Lung (tissue), 11 donors: ENCODE measurements at regions not wholly inside any gene's neighbourhood (a gene's known extent, or its start where the extent isn't known, plus 50 kb on each side); places are given as distances from the start of the nearest gene placed in this dataset.

Experiments used
- ATAC-seq: fragments of 200-7000 bp; cut with Tn5 transposase; one replicate; pipeline ENCODE4 v1.9.1; 2020; ENCODE audit warnings: moderate number of reproducible peaks; ENCODE audit not compliant: insufficient read depth, low FRiP score
- DNase-seq, 3 donors: peaks; one replicate each; pipeline ENCODE4 v3.0.0-alpha.2; 2013 to 2017
- H3K27ac ChIP-seq, 2 donors: one replicate each; pipeline ENCODE4 v1.5.1; 2013; ENCODE audit warnings: mild to moderate bottlenecking in 2 of 2, moderate library complexity in 2 of 2, control low read depth in 1 of 2, inconsistent platforms in 1 of 2, low read depth in 1 of 2, low read length in 1 of 2
- H3K27me3 ChIP-seq, 3 donors: one replicate each; pipeline ENCODE4 v1.5.1; 2013; ENCODE audit warnings: low read length in 2 of 3; ENCODE audit not compliant: control insufficient read depth in 3 of 3, insufficient read depth in 3 of 3
- H3K36me3 ChIP-seq, 4 donors: one replicate each; pipeline ENCODE4 v1.5.1; 2013; ENCODE audit warnings: low read length in 4 of 4, mild to moderate bottlenecking in 1 of 4, moderate library complexity in 1 of 4; ENCODE audit not compliant: control insufficient read depth in 4 of 4, insufficient read depth in 4 of 4
- H3K4me1 ChIP-seq, 5 donors: one replicate each; pipeline ENCODE4 v1.5.1; 2013; ENCODE audit warnings: low read length in 5 of 5, mild to moderate bottlenecking in 2 of 5, moderate library complexity in 1 of 5; ENCODE audit not compliant: control insufficient read depth in 5 of 5, insufficient read depth in 5 of 5
- H3K4me3 ChIP-seq: one replicate; pipeline ENCODE4 v1.5.1; 2013; ENCODE audit warnings: mild to moderate bottlenecking, control low read depth, moderate library complexity
- H3K9ac ChIP-seq, 2 donors: one replicate each; pipeline ENCODE4 v1.5.1; 2013; ENCODE audit warnings: low read length in 2 of 2, control low read depth in 1 of 2; ENCODE audit not compliant: insufficient read depth in 1 of 2
- H3K9me3 ChIP-seq, 4 donors: one replicate each; pipeline ENCODE4 v1.5.1; 2013; ENCODE audit warnings: low read length in 3 of 4, mild to moderate bottlenecking in 1 of 4, moderate library complexity in 1 of 4; ENCODE audit not compliant: control insufficient read depth in 4 of 4, insufficient read depth in 3 of 4
- CTCF ChIP-seq: IDR thresholded peaks from 2 replicates; pipeline ENCODE4 v1.5.1; 2012; ENCODE audit warnings: mild to moderate bottlenecking; ENCODE audit errors: control extremely low read depth, extremely low read depth
- WGBS, 2 donors: extraction: QIAGEN DNeasy Blood & Tissue Kit; methylation state at CpG; one replicate each; pipeline ENCODE4 v1.1.7; 2013; 5-methylcytosine and 5-hydroxymethylcytosine counted together
- donor health status: control.
- donor health status: control.
- donor health status: Bipolar disorder and iron deficiency.
- donor health status: healthy.
- donor health status: DM: yes; HTN: yes; CAD: no.

DNA sequence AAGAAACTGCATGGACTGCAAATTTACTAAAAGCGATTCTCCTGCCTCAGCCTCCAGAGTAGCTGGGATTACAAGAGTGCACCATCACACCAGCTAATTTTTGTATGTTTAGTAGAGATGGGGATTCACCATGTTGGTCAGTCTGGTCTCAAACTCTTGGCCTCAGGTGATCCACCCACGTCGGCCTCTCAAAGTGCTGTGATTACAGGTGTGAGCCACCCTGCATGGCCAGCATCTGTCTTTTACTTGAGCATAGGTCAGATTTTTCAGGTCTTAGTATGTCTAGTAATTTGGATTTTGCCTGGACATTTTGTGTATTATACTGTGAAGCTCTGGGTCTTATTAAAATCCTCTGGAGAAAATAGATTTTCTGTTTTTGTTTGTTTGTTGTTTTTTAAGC, 277.8 kb upstream of the VLDLR start:
- H3K9me3 ChIP-seq = peaks cover 0 to 3% (median 0%) of the 10 kb centered on the region in 4 donors
- no peak overlapping the region for H3K4me3 ChIP-seq
- 92 to 93% methylated on average over 3 of the region's 3 CpGs for WGBS, 2 donors
- no peak overlapping the region for H3K9ac ChIP-seq
- DNase-seq = no peak
- no peaks in the 10 kb centered on the region for H3K36me3 ChIP-seq
- no peak for TF ChIP-seq CTCF
- no peaks in the 10 kb centered on the region for H3K27me3 ChIP-seq
- ATAC-seq = no peak
- peaks cover 0 to 11% (median 0%) of the 10 kb centered on the region in 5 donors for H3K4me1 ChIP-seq
- H3K27ac ChIP-seq = no peak overlapping the region

DNA sequence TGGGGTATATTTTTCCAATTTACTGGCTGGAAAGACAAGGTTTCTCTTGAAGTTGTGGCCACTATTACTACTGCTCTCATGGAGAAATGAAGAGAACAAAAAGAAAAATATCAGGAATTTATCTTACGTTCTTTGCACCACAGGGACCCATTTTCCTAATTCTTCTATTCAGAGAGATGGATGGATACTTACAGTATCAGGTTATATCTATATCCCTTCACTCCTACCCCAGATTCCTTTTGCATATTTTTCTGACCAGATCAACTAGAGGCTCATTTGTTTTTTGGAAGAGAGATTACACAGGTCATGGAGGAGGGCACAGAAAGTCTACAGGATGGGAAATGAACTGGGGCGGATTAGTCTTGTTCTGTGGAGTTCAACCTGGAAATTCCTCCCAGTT, 277.2 kb upstream of the VLDLR start:
- ATAC-seq = no peak

DNA sequence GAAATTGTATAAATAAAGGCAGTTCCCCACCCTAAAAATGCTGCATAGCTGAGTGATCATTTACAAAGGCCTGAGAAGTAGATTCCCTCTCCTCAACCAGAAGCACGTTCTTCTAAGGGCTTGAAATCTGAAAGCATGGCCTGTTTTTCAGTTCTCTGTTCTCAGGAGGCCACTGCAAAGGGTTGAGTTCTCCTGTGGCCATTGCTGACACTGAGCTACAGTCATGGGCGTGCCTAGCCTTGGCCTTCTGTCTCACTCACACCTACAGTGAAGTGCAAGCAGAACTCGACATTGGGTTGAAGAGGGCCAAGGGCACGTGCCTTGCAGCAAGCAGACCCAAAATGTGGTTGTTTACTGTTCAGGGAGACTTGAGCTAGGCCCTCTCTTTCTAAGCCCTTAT, 276.6 kb upstream of the VLDLR start:
- 69 to 82% methylated on average over 4 of the region's 4 CpGs for WGBS, 2 donors
- H3K36me3 ChIP-seq = no peaks in the 10 kb centered on the region
- ATAC-seq (no peak), DNase-seq (no peak)
- H3K27ac ChIP-seq = no peak overlapping the region
- no peak overlapping the region for H3K4me3 ChIP-seq
- H3K4me1 ChIP-seq = no peaks in the 10 kb centered on the region
- no peaks in the 10 kb centered on the region for H3K27me3 ChIP-seq
- H3K9me3 ChIP-seq = peaks cover 0 to 3% (median 0%) of the 10 kb centered on the region in 4 donors
- no peak for TF ChIP-seq CTCF
- no peak overlapping the region for H3K9ac ChIP-seq

More for the DNA sequence above, 277.2 kb upstream of the VLDLR start:
- Histone ChIP-seq H3K27me3 (no peaks in the 10 kb centered on the region), H3K36me3 (no peaks in the 10 kb centered on the region), H3K4me1 (peaks cover 0 to 4% (median 0%) of the 10 kb centered on the region in 5 donors), H3K4me3 (no peak overlapping the region), H3K9me3 (peaks cover 0 to 3% (median 0%) of the 10 kb centered on the region in 4 donors), H3K27ac (no peak overlapping the region), H3K9ac (no peak overlapping the region)
- no peak for DNase-seq
- WGBS, 2 donors = 91 to 94% methylated on average over 2 of the region's 2 CpGs
- TF ChIP-seq CTCF = no peak

GRCh38 chr9:2346277-2346913, 275.2 kb upstream of the VLDLR start:
- DNase-seq (no peak), ATAC-seq (no peak)
- WGBS, 2 donors = 82 to 88% methylated on average over 2 of the region's 2 CpGs
- H3K9me3 ChIP-seq = peaks cover 0 to 3% (median 0%) of the 10 kb centered on the region in 4 donors
- no peak overlapping the region for H3K9ac ChIP-seq
- no peak overlapping the region for H3K4me3 ChIP-seq
- H3K36me3 ChIP-seq = no peaks in the 10 kb centered on the region
- TF ChIP-seq CTCF = no peak
- H3K27ac ChIP-seq = no peak overlapping the region
- no peaks in the 10 kb centered on the region for H3K27me3 ChIP-seq
- H3K4me1 ChIP-seq = no peaks in the 10 kb centered on the region
